ENCODE measurements at regions not wholly inside any gene's neighbourhood (a gene's known extent, or its start where the extent isn't known, plus 50 kb on each side); places are given as distances from the start of the nearest gene placed in this dataset.
"Not testable (repeated sequence)": the region's sequence is repeated elsewhere in the genome, so short reads cannot be mapped to it uniquely, and the experiment has no call there.

GRCh38 chr3:159882790-159883779 is 105.5 kb upstream of the IL12A start:
- H3K4me2 ChIP-seq (ENCODE audit: low read length), result no peak overlapping the region
- H3K9ac ChIP-seq, result no peak overlapping the region
- H3K36me3 ChIP-seq (ENCODE audit: control insufficient read depth, insufficient read depth, low read length), result no peaks in the 10 kb centered on the region
- no peaks in the 10 kb centered on the region for H3K9me3 ChIP-seq (ENCODE audit: control insufficient read depth, low read length)
- H3K27ac ChIP-seq, result no peak overlapping the region
- no peak for TF ChIP-seq CTCF (IDR thresholded peaks at IDR 0.05)
- H3K27me3 ChIP-seq (ENCODE audit: control insufficient read depth, insufficient read depth, low read length), result no peaks in the 10 kb centered on the region
- no peaks in the 10 kb centered on the region for H3K4me1 ChIP-seq
- no peak overlapping the region for H3K4me3 ChIP-seq (ENCODE audit: low read depth, low read length)
- no peaks in the 10 kb centered on the region for H3K79me2 ChIP-seq
- H2AFZ ChIP-seq, result no peak overlapping the region

- H3K9ac ChIP-seq, result no peak overlapping the region
- no peaks in the 10 kb centered on the region for H3K4me1 ChIP-seq
- H3K27ac ChIP-seq, result no peak overlapping the region
Observed at GRCh38 chr3:159884661-159885402, 103.8 kb upstream of the IL12A start.

GRCh38 chr3:159886050-159886449 is 102.6 kb upstream of the IL12A start:
- no peak overlapping the region for H3K9ac ChIP-seq
- H3K36me3 ChIP-seq (ENCODE audit: control insufficient read depth, insufficient read depth, low read length), result no peaks in the 10 kb centered on the region
- no peak overlapping the region for H2AFZ ChIP-seq
- H3K27ac ChIP-seq, result no peak overlapping the region
- no peak overlapping the region for H3K4me2 ChIP-seq (ENCODE audit: low read length)
- no peak for TF ChIP-seq CTCF (IDR thresholded peaks at IDR 0.05)
- H3K4me3 ChIP-seq (ENCODE audit: low read depth, low read length), result no peak overlapping the region
- H3K9me3 ChIP-seq (ENCODE audit: control insufficient read depth, low read length), result no peaks in the 10 kb centered on the region
- no peaks in the 10 kb centered on the region for H3K4me1 ChIP-seq
- no peaks in the 10 kb centered on the region for H3K79me2 ChIP-seq
- no peaks in the 10 kb centered on the region for H3K27me3 ChIP-seq (ENCODE audit: control insufficient read depth, insufficient read depth, low read length)

More at GRCh38 chr3:159884661-159885402, 103.8 kb upstream of the IL12A start:
- Histone ChIP-seq H3K4me2 (ENCODE audit: low read length) (no peak overlapping the region), H3K36me3 (ENCODE audit: control insufficient read depth, insufficient read depth, low read length) (no peaks in the 10 kb centered on the region), H3K9me3 (ENCODE audit: control insufficient read depth, low read length) (no peaks in the 10 kb centered on the region), H3K79me2 (no peaks in the 10 kb centered on the region), H3K4me3 (ENCODE audit: low read depth, low read length) (no peak overlapping the region), H2AFZ (no peak overlapping the region), H3K27me3 (ENCODE audit: control insufficient read depth, insufficient read depth, low read length) (no peaks in the 10 kb centered on the region)
- peak; percentile 54 for TF ChIP-seq CTCF (IDR thresholded peaks at IDR 0.05)

- not testable (repeated sequence) for H3K9ac ChIP-seq; H3K36me3 ChIP-seq (ENCODE audit: control insufficient read depth, insufficient read depth, low read length); H3K79me2 ChIP-seq; H2AFZ ChIP-seq; H3K4me3 ChIP-seq (ENCODE audit: low read depth, low read length); H3K4me2 ChIP-seq (ENCODE audit: low read length); H3K9me3 ChIP-seq (ENCODE audit: control insufficient read depth, low read length); H3K4me1 ChIP-seq; H3K27me3 ChIP-seq (ENCODE audit: control insufficient read depth, insufficient read depth, low read length); H3K27ac ChIP-seq
Observed at GRCh38 chr3:159886530-159886929, 102.1 kb upstream of the IL12A start.

- Histone ChIP-seq H3K27me3 (ENCODE audit: control insufficient read depth, insufficient read depth, low read length) (no peaks in the 10 kb centered on the region), H3K9ac (no peak overlapping the region), H3K4me2 (ENCODE audit: low read length) (no peak overlapping the region), H3K36me3 (ENCODE audit: control insufficient read depth, insufficient read depth, low read length) (no peaks in the 10 kb centered on the region), H2AFZ (no peak overlapping the region), H3K27ac (no peak overlapping the region), H3K79me2 (no peaks in the 10 kb centered on the region), H3K9me3 (ENCODE audit: control insufficient read depth, low read length) (no peaks in the 10 kb centered on the region), H3K4me3 (ENCODE audit: low read depth, low read length) (no peak overlapping the region), H3K4me1 (no peaks in the 10 kb centered on the region)
- TF ChIP-seq CTCF (IDR thresholded peaks at IDR 0.05), result no peak
Observed at GRCh38 chr3:159887168-159887567, 101.5 kb upstream of the IL12A start.

Measured in parathyroid adenoma (tissue), 2 donors.